Nephron progenitor cell (in vitro differentiated cells): ENCODE measurements at regions not wholly inside any gene's neighbourhood (a gene's known extent, or its start where the extent isn't known, plus 50 kb on each side); places are given as distances from the start of the nearest gene placed in this dataset.

Source experiments
- DNase-seq: peaks from one replicate; pipeline ENCODE4 v3.0.0; 2021
- H3K27ac Mint-ChIP-seq: 2 replicates; pipeline ENCODE4 v1.8.0; 2021; ENCODE audit warnings: mild to moderate bottlenecking, moderate library complexity, mixed read lengths
- H3K27me3 Mint-ChIP-seq: 2 replicates; pipeline ENCODE4 v1.8.0; 2021; ENCODE audit warnings: mild to moderate bottlenecking, low read depth, mixed read lengths; ENCODE audit not compliant: poor library complexity
- H3K36me3 Mint-ChIP-seq: 2 replicates; pipeline ENCODE4 v1.8.0; 2021; ENCODE audit warnings: low read depth, mixed read lengths
- H3K4me1 Mint-ChIP-seq: 2 replicates; pipeline ENCODE4 v1.8.0; 2021; ENCODE audit warnings: mixed read lengths
- H3K4me3 Mint-ChIP-seq: 2 replicates; pipeline ENCODE4 v1.8.0; 2021; ENCODE audit warnings: mild to moderate bottlenecking, moderate library complexity, mixed read lengths
- H3K9me3 Mint-ChIP-seq: 2 replicates; pipeline ENCODE4 v1.8.0; 2021; ENCODE audit warnings: mild to moderate bottlenecking, moderate library complexity, mixed read lengths
- CTCF ChIP-seq: fragments of 200-600 bp; sonication (generic); IDR thresholded peaks from 2 replicates; pipeline ENCODE4 v1.5.0; 2021; ENCODE audit warnings: antibody characterized with exemption

DNA sequence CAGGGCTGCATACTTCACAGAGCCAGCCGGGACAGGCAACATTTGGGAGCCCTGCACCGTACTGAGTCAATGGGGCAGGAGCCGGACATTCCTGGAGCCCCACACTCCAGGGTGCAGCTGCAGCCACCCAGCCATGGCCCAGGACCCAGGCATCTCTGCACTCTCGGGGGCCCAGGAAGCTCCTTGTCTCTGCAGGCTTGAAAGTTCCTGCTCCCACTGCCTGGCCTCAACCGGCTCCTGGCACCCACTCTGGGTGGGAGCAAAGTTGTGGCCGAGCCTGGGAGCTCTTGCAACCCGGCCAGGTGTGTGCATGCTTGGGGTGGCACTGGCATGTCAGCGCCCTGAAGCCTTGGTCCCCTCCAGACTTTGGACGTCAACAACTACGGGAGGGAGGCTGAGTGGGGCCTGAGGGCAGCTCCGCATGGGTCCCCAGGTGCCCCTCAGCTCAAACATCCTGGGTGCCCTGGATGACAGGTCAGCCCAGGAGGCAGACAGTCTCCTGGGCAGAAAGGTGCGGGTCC is 833.5 kb upstream of the CADM2 start:
- H3K4me3 Mint-ChIP-seq = no peak overlapping the region
- H3K9me3 Mint-ChIP-seq = no peaks in the 10 kb centered on the region
- no peaks in the 10 kb centered on the region for H3K27me3 Mint-ChIP-seq
- H3K27ac Mint-ChIP-seq = no peak overlapping the region
- H3K36me3 Mint-ChIP-seq = no peaks in the 10 kb centered on the region
- DNase-seq = no peak
- no peak for TF ChIP-seq CTCF
- H3K4me1 Mint-ChIP-seq = no peaks in the 10 kb centered on the region

GRCh38 chr3:84125760-84126159 is 833.0 kb upstream of the CADM2 start:
- Mint-ChIP-seq H3K4me1 (no peaks in the 10 kb centered on the region), H3K27me3 (no peaks in the 10 kb centered on the region), H3K27ac (no peak overlapping the region), H3K4me3 (no peak overlapping the region), H3K36me3 (no peaks in the 10 kb centered on the region), H3K9me3 (no peaks in the 10 kb centered on the region)
- no peak for DNase-seq
- TF ChIP-seq CTCF = no peak

DNA sequence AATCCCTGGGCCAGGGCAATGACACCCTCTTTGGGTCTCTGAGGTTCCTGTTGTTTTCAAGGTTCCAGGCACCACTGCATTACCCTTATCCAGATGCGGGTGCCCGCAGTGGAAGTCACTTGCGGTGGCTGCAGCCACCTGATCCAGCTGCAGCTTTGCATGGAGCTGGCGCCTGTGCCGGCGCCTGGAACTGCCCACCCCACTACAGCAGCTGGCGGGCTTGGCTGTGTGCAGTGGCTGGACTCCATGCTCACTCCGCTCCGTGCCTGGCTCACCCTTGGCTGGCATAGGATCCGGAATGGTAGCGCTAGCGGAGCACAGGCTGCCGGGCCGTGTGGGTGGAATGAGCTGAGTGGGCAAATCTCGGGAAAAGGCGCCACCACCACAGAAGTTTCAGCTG is 832.6 kb upstream of the CADM2 start:
- Mint-ChIP-seq H3K9me3 (no peaks in the 10 kb centered on the region), H3K4me1 (no peaks in the 10 kb centered on the region), H3K36me3 (no peaks in the 10 kb centered on the region), H3K4me3 (no peak overlapping the region), H3K27ac (no peak overlapping the region), H3K27me3 (no peaks in the 10 kb centered on the region)
- TF ChIP-seq CTCF = no peak
- no peak for DNase-seq

GRCh38 chr3:84128024-84128423 is 830.8 kb upstream of the CADM2 start:
- Mint-ChIP-seq H3K36me3 (no peaks in the 10 kb centered on the region), H3K4me1 (no peaks in the 10 kb centered on the region), H3K27ac (no peak overlapping the region), H3K4me3 (no peak overlapping the region), H3K27me3 (no peaks in the 10 kb centered on the region), H3K9me3 (no peaks in the 10 kb centered on the region)
- TF ChIP-seq CTCF = no peak
- DNase-seq = no peak

DNA sequence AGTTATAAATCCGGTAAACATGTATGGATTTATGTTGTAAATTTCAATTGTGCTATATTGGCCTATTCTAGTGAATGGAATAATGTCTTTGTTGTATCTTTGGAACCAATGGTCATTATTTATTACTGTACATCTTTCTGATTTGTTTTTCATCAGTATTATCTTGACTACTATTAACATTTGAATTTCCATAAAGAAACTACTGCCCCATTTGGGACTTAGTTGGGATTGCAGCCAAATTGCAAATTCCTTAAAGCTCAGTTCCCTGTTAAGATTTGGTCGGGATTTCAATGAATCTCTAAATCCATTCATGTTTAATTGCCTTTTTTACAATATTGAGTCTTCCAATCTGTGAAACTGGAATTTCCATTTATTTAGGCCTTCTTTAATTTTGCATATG is 822.4 kb upstream of the CADM2 start:
- Mint-ChIP-seq H3K9me3 (no peaks in the 10 kb centered on the region), H3K4me3 (no peak overlapping the region), H3K4me1 (no peaks in the 10 kb centered on the region), H3K36me3 (no peaks in the 10 kb centered on the region), H3K27ac (no peak overlapping the region), H3K27me3 (no peaks in the 10 kb centered on the region)
- peak; percentile 8 for TF ChIP-seq CTCF
- no peak for DNase-seq

DNA sequence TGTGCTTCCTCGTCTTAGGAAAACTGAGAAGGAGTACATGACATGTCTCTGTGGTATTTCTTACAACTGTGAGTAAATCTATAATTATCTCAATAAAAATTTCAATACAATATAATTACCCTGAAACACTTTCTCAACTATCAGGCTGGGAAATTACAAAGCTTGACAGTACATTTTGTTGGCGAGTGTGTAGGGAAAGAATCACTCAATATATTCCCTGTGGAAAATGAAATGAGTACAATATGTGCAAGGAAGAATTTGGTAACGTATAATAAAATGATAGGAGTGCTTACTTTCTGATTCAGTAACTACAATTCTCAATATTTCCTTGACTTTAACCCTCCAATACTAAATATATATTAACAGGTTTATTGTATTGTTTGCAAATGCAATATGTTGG is 818.2 kb upstream of the CADM2 start:
- no peak for TF ChIP-seq CTCF
- no peak for DNase-seq
- Mint-ChIP-seq H3K27ac (no peak overlapping the region), H3K27me3 (no peaks in the 10 kb centered on the region), H3K4me3 (no peak overlapping the region), H3K36me3 (no peaks in the 10 kb centered on the region), H3K9me3 (no peaks in the 10 kb centered on the region), H3K4me1 (no peaks in the 10 kb centered on the region)
